ENCODE measurements at regions not wholly inside any gene's neighbourhood (a gene's known extent, or its start where the extent isn't known, plus 50 kb on each side); places are given as distances from the start of the nearest gene placed in this dataset.

DNA sequence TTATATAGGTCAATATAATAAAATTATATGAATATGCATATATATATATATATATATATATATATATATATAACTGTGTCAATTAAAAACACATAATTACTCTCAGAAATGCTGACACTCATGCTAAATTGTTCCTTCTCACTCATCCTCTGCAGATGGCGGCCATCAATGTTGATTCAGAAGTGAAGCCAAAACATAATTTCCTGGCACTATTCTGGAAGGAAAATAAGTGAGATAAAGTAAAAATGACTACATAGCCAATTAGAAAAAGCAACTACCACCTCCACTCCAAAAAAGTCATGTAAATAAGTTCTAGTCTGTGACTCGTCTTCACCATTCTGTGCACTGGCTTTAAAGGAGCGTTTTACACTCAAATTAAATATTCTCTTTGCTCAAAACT, 423.3 kb downstream of the EFNB2 start:
- H3K79me2 ChIP-seq (ENCODE audit: insufficient read depth, low read depth), result no peaks in the 10 kb centered on the region
- TF ChIP-seq, protein P1, sequence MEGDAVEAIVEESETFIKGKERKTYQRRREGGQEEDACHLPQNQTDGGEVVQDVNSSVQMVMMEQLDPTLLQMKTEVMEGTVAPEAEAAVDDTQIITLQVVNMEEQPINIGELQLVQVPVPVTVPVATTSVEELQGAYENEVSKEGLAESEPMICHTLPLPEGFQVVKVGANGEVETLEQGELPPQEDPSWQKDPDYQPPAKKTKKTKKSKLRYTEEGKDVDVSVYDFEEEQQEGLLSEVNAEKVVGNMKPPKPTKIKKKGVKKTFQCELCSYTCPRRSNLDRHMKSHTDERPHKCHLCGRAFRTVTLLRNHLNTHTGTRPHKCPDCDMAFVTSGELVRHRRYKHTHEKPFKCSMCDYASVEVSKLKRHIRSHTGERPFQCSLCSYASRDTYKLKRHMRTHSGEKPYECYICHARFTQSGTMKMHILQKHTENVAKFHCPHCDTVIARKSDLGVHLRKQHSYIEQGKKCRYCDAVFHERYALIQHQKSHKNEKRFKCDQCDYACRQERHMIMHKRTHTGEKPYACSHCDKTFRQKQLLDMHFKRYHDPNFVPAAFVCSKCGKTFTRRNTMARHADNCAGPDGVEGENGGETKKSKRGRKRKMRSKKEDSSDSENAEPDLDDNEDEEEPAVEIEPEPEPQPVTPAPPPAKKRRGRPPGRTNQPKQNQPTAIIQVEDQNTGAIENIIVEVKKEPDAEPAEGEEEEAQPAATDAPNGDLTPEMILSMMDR (conservative IDR thresholded peaks at IDR 0.05; ENCODE audit: low read depth, low read length), result no peak
- no peak overlapping the region for H3K4me3 ChIP-seq (IDR thresholded peaks at IDR 0.05; ENCODE audit: insufficient read depth, low read depth, low read length)
- H3K27ac ChIP-seq, result no peak overlapping the region
- no peak overlapping the region for H3K9ac ChIP-seq
- no peaks in the 10 kb centered on the region for H3K36me3 ChIP-seq (ENCODE audit: insufficient read depth)
- H2AFZ ChIP-seq (ENCODE audit: low read depth), result no peak overlapping the region
- no peaks in the 10 kb centered on the region for H3K27me3 ChIP-seq (ENCODE audit: insufficient read depth, low read depth)
- no peaks in the 10 kb centered on the region for H3K4me1 ChIP-seq (ENCODE audit: low read depth, poor library complexity, severe bottlenecking)
- H3K4me2 ChIP-seq, result no peak overlapping the region
- no peaks in the 10 kb centered on the region for H4K20me1 ChIP-seq (ENCODE audit: insufficient read depth)

- Histone ChIP-seq H3K27me3 (ENCODE audit: insufficient read depth, low read depth) (no peaks in the 10 kb centered on the region), H2AFZ (ENCODE audit: low read depth) (no peak overlapping the region), H3K36me3 (ENCODE audit: insufficient read depth) (no peaks in the 10 kb centered on the region), H3K9ac (no peak overlapping the region), H3K79me2 (ENCODE audit: insufficient read depth, low read depth) (no peaks in the 10 kb centered on the region), H3K4me1 (ENCODE audit: low read depth, poor library complexity, severe bottlenecking) (no peaks in the 10 kb centered on the region), H3K4me2 (no peak overlapping the region), H4K20me1 (ENCODE audit: insufficient read depth) (no peaks in the 10 kb centered on the region), H3K4me3 (IDR thresholded peaks at IDR 0.05; ENCODE audit: insufficient read depth, low read depth, low read length) (no peak overlapping the region), H3K27ac (no peak overlapping the region)
- TF ChIP-seq, protein P1 (conservative IDR thresholded peaks at IDR 0.05; ENCODE audit: low read depth, low read length), result no peak
Measured at GRCh38 chr13:106110241-106110855, 425.1 kb downstream of the EFNB2 start.

DNA sequence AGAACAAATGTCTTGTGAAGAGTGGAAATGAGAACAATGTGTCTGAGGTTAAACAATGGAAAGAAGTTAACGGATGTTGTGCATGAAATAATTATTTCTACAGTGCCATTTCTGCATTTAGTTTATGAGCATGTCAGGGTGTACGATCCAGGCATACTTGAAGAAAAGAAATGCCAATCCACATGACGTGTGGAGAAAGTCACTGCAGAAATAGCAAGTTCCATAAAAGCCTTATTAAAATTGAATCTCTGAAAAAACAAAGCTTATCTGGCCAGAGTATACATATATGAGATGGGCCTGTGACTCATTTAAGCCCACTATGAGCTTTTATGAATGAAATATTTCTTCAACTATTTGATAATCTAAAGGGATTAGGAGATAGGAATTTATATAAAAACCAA, 426.1 kb downstream of the EFNB2 start:
- Histone ChIP-seq H3K4me3 (IDR thresholded peaks at IDR 0.05; ENCODE audit: insufficient read depth, low read depth, low read length) (no peak overlapping the region), H3K4me2 (no peak overlapping the region), H3K9ac (no peak overlapping the region), H2AFZ (ENCODE audit: low read depth) (no peak overlapping the region), H3K4me1 (ENCODE audit: low read depth, poor library complexity, severe bottlenecking) (no peaks in the 10 kb centered on the region), H4K20me1 (ENCODE audit: insufficient read depth) (no peaks in the 10 kb centered on the region), H3K79me2 (ENCODE audit: insufficient read depth, low read depth) (no peaks in the 10 kb centered on the region), H3K36me3 (ENCODE audit: insufficient read depth) (no peaks in the 10 kb centered on the region), H3K27me3 (ENCODE audit: insufficient read depth, low read depth) (no peaks in the 10 kb centered on the region), H3K27ac (no peak overlapping the region)
- TF ChIP-seq, protein P1 (conservative IDR thresholded peaks at IDR 0.05; ENCODE audit: low read depth, low read length), result no peak

GRCh38 chr13:106108346-106108745, 427.1 kb downstream of the EFNB2 start:
- H2AFZ ChIP-seq (ENCODE audit: low read depth), result no peak overlapping the region
- H4K20me1 ChIP-seq (ENCODE audit: insufficient read depth), result no peaks in the 10 kb centered on the region
- H3K9ac ChIP-seq, result no peak overlapping the region
- TF ChIP-seq, protein P1 (conservative IDR thresholded peaks at IDR 0.05; ENCODE audit: low read depth, low read length), result no peak
- no peak overlapping the region for H3K27ac ChIP-seq
- H3K4me3 ChIP-seq (IDR thresholded peaks at IDR 0.05; ENCODE audit: insufficient read depth, low read depth, low read length), result no peak overlapping the region
- H3K79me2 ChIP-seq (ENCODE audit: insufficient read depth, low read depth), result no peaks in the 10 kb centered on the region
- no peaks in the 10 kb centered on the region for H3K27me3 ChIP-seq (ENCODE audit: insufficient read depth, low read depth)
- no peaks in the 10 kb centered on the region for H3K36me3 ChIP-seq (ENCODE audit: insufficient read depth)
- H3K4me1 ChIP-seq (ENCODE audit: low read depth, poor library complexity, severe bottlenecking), result no peaks in the 10 kb centered on the region
- H3K4me2 ChIP-seq, result no peak overlapping the region

Data from KMS-11 (cell line).